Stimulated activated CD8-positive, alpha-beta memory T cell treated with anti-CD3 and anti-CD28 coated beads, Interleukin-15, amount 100 ng/mL, for 4 hours (primary cell): ENCODE measurements at regions not wholly inside any gene's neighbourhood (a gene's known extent, or its start where the extent isn't known, plus 50 kb on each side); places are given as distances from the start of the nearest gene placed in this dataset.

ENCODE experiments used
- DNase-seq, 2 donors: peaks; one replicate each; pipeline ENCODE4 v3.0.0-alpha.2; 2020; ENCODE audit warnings: low read depth in 2 of 2

DNA sequence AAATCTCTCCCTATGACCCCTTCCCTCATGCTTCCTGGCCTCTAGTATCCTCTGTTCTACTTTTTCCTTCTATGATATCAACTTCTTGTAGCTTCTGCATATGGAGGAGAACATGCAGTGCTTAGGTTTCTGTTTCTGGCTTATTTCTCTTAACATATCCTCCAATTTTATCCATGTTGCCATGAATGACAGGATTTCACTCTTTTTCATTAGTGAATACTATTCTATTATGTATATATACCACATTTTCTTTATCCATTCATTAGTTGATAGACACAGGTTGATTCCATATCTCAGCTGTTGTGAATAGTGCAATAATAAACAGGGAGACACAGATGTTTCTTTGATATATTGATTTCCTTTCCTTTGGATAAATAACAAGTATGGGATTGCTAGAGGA, 123.3 kb upstream of the SESN3 start:
- no peak for DNase-seq

DNA sequence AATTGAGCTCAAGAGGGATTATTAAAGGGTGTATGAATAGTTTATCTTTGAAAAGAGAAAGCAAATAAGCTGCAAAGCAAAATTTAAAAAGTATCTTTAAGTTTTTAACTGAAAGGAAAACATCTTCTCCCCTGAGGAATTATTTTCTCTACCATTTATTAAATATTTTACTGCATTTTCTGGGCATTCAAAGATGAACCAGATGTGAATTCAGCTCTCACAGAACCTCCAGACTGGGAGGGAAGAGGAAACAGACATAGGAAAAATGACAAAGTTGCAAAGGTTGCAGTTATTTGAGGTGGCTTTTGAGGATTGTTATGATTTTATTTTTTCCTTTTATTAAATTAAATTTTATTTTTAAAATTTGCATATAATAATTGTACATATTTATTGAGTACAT, 122.7 kb upstream of the SESN3 start:
- DNase-seq: no peak

DNA sequence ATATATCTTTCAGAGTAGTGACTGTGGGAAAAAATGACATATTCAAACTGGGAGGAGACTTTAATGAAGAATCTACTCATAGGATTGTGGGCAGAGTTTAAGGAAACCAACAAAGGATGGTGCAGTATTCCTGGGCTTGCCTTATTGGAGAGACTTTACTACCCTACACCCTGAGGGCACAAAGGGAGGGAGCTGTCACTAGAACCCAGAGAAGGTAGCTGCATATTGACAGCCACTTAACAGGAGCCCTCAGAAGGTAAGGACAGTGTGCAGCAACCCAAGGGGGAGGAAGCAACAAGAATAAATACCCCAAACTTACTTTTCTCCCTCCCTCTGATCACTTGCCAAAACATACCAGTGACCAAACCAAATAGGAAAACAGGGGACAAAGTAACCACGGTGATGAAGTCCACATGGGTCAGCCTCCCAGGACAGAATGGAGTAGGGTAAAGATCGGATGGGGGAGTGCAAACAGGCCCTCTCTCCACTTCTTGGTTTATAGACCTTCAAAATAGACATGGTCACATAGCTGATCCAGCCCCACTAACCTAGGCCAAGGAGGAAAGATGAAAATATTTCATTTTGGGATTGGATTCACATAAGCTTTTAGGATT, 121.8 kb upstream of the SESN3 start:
- DNase-seq: no peak

DNA sequence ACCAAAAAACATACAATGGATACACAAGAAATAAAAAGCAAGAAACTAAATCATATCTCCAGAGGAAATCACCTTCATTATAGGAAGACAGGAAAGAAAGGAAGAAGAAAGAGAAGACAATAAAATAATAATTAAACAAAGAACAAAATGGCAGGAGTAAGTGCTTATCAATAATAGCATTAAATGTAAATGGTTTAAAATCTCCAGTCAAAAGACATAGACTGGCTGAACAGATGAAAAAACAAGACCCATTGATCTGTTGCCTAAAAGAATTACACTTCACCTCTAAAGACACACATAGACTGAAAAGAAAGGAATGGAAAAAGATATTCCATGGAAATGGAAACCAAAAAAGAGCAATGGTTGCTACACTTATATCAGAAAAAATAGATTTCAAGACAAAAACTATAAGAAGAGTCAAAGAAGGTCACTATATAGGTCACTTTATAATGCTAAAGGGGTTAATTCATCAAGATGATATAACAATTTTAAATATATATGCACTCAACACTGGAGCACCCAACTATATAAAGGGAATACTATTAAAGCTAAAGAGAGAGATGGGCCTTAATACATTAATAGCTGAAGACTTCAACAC, 118.4 kb upstream of the SESN3 start:
- DNase-seq: no peak

DNA sequence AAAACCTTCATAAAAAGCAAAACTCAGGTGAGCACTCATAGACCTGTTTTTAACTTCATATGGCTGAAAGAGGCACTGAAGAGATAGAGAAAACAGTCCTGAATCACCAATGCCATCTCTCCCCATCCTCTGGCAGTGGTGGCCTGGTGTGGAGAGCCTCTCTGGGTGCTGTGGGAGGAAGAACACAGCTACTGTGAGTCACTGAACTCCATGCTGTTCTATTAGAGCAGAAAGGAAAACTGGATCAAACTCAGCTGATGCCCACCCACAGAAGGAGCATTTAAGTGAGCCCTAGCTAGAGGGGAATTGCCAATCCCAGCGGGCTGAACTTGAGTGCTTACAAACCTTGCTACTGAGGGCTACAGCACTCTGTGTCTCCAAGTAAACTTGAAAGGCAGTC, 115.3 kb upstream of the SESN3 start:
- DNase-seq: no peak

DNA sequence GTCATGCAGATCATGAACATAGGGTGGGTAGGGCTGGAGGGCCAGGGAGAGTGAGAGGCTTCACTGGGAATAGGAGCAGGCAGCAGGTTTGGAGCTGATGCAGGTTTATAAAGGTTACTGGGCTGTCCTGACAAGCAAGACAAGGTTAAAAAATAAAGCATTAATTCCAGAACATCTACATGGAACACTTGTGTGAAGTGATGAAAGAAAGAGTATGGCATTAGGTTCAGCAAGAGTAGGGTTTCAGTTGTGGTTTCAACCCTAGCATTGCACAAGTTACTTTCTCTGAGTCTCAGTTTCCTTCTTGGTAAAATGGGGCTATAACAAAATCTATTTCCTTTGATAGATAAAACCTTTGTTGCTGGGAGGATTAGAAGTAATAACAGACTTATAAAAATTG, 114.6 kb upstream of the SESN3 start:
- DNase-seq: no peak

DNA sequence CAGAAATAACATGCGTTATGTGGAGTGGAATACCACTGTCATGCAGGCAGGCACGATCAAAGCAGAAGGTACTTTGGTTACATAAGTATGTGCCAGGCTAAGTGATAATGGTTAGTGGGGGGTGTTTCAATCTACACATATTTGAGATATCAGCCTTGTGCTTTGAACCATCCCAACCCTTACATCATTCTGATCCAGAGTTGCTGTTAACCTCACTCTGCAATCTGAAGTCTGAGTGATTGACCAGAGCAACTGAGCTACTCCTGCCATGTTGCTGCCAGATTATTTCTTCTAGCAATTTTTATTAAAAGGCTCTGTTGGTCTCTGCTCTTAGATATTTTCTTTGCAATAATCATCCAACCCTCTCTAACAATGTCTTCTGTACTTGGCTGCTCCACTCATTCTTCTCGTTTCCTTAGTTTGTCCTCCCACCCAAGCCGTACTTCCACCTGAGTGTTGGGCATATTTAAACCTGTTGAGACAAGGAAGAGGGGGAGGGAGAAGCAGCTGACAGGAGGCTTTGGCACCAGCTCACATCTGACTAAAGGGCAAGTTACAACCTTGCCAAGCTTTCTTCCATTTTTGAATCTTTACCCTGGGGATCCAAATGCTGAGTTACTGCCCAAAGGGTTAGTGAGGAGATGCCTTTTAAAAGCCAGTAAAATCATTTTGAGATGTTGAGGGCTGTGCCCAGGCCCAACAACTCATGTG, 114.1 kb upstream of the SESN3 start:
- no peak for DNase-seq

DNA sequence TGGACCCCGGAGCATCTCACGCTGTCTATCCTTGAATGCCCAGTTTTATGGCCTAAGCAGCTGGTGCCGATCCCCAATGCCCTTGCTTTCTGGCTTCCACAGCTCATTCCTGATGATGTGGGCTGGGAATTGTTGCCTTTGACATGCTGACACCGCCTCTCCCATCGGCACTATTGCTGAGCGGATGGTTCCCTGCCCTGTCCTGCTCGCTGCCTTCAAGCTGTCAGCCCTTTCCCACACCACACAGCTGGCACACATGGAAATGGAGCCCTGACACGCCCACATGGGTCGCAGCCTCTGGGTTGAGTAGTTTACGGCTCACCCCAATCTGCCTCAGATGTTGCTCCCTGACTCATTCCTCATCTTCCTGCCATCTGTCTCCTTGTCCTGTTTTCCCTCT, 110.2 kb upstream of the SESN3 start:
- DNase-seq: no peak

DNA sequence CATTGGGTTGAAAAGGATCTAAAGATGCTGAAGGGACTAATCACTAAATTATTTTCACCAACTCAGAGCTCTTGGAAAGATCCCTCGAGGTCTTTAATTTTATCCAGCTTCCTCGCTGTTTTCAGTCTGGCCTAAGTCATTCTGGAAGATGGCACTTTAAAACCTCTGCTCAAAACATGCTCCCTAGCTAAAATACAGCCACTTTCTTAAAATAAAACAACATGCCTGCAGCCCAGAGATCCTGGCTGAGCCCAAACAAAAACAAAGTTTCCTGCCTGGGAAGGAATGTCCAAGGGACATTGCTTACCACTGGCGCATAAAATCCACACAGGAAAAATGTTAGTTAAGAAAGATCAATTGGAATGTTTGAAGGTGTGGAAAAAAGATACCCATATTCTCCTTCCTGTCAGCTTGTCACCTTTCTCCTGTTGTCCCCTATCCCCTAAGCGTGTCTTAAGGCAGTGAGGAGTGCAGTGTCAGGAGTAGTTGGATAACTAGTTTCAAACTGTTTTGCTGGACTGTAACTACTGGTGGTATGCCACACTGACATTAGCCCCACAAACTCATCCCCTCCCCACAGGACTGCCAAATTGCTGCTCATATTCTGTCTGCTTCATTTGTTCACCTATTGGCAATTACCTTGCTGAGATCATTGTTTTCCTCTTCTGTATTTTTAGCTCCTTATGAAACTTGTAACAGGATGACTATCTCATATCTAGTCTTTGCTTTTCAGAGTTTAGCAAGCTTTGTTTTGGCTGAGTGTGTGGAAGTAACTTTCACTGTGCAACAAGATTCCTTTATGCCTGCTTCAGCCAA, 108.3 kb upstream of the SESN3 start:
- DNase-seq: no peak

DNA sequence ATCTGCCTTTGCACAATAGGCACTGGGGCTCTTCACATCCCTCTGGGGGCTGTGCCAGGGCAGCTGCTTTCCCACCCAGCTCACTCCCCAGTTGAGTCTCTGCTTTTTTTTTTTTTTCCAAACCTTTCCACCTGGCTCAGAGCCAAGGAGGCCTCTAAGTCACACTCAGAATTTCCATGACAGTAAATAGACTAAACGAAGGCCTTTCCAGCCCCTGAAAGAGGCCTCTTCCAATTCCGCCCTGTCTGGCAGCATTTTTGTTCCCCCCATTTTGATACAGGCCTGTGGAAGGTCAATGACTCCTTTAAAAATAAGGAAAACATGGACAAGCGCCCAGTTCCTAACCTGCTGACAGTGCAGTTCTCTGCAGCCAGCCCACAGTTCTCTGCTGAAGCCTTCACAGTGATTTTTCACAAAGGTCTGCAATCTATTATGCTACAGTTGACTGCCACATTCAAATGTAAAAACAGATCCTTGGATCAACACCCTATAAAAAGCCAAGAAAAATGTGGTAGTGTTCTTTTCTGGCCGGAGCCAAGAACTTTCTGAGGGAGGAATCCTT, 107.5 kb upstream of the SESN3 start:
- DNase-seq: no peak

DNA sequence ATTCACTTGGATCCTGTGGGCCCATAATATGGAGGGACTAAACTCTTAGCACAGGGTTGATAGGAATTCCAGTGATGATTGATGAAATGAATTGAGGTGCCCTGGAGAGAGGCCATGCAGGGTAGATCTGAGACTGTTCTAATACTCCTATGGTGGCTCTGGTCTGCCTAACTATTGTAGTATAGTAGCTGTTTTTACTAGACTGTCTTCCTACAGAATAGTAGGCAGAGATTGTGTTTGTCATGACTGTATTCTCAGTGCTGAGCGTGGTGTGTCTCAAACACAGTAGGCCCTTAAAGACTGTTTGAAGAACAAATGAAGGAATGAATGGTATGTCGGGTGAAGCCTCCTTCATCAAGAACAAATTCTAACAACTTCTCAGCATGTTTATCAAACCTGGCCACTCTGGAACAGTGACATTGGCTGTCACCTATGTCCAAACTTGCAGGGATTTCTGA, 107.0 kb upstream of the SESN3 start:
- DNase-seq: no peak

DNA sequence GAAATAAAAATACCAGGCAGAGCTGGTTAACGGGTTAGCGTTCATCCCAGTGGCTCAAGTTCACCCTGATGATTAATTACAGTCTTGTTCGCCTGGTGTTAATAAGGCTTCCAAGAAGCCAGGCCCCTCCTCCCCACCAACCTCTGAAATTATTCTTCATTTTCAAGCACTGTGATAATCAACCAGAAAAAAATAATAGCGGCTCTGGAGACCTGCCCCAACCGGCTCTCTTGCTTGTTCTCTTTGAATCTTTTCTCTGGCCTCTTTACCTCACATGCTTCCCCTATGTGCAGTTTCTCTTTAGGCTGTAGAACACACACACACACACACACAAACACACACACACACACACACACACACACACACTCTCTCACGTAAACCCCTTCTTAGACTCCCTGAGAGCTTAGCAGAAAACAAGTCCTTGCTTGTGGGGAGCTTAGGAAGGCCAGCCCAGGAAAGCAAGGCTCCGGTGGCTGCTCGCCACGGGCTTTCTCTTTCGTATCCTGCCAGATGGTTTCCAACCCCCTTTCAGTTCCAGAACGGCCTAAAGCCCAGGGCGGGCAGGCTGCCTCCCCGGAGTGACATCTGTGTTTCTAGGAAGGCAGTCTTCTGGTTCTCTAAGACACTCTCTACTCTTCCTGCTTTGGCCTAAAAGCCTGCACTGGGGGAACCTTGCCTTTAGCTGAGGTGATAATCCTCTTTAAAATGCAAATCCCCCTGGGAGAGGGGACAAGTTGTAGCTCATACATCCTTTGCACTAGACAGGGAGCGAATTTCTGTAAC, 106.4 kb upstream of the SESN3 start:
- DNase-seq: no peak

DNA sequence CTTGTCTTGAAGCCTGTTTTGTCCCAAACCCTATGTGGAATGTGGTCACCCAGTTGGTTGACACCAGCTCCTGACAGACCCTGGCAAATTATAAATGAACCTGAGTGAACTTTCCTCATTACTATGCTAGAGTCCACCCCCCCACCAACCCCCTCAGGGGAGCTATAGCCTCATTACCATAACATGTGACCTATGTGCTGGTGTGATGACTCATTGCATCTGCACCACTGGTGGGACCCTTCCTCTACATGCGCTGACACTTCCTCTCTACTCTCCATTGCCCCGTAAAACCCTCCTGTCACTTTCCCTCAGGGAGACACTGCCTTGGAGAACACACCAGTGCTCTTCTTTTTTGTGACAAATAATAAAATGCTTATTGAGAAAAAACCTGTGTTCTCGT, 105.0 kb upstream of the SESN3 start:
- no peak for DNase-seq

DNA sequence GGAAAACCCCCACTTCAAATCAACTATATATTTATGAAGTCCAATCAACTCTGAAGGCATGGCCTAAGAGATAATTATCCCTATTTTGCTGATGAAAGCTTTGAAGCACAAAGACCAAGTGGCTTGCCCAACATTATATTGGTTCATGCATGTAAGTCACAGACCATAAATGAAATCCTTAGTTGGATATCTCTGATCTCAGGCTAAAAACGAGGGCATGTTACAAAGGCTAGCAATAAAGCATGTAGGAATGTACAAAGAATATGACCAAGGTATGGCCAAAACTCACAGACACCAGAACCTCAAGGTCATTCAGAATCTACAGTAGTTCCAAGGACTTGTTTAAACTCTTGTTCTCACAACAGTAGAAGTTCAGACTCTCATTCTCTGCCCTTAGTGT, 100.2 kb upstream of the SESN3 start:
- no peak for DNase-seq

DNA sequence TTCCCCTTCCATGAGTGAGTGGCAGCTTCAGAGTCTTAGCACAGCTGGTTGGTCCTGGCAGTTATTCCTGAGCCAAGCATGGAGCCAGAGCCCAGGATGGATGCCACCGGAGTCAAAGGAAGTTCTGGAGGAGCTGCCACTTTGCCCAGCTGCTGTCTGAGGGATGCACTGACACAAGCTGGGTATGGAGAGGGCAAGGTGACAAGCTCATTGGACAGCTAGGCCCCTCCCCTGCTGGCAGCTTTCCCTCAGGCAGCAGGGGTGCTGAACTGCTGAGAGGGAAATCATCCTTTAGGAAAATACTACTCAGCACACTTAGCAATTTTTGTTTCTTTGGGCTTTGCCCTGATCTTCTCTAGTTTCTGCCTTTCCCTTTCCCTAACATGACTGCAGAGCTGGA, 99.3 kb upstream of the SESN3 start:
- no peak for DNase-seq

DNA sequence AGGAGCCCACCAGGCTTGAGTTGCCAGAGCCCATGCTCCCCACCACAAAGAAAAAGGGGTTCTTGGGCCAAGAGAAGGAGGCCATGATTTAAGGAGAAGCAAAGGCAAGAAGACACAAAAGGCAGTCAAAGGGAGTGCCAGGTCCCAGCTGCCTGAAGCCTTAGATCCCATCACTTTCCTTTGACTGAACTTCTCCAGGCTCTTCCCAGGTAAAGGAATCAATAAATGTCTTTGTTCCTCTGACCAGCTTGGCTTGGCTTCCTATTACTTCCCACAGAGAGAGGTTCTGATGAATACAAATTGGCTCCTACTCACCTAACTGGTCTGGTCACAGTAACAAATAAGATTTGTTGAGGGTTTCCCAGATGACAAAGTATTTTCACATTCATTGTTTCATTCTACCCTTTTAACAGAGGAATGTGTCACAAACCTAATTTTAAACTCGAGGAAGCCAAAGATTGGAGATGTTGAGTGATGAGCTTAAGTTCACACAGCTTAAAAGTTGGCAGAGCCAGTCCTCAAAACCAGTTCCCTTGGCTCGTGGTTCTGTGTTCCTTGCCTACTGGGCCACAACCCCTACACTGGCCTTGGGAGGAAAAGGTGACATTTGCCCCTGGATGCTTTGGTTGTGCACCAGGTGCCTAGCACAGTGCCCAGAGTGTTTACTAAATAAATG, 96.4 kb upstream of the SESN3 start:
- no peak for DNase-seq

DNA sequence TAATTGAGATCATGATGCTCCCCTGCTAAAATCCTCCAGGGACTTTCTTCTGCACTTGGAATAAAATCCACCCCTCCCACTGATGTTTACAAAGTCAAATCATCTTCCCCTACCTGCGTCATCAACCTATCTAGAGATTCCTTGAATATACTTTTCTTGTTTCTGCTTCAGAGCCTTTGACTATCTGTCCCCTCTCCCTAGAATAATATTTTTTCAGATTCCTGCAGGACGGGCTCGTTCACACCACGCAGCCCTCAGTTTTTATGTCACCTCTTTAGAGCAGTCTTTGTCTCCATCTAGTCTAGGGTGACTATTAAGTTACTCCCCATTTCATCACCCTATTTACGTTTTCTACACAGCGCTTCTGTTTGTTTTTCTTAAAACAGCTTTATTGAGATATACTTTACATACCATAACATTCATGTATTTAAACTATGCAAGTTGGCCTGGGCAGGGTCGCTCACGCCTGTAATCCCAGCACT, 94.8 kb upstream of the SESN3 start:
- DNase-seq: no peak

DNA sequence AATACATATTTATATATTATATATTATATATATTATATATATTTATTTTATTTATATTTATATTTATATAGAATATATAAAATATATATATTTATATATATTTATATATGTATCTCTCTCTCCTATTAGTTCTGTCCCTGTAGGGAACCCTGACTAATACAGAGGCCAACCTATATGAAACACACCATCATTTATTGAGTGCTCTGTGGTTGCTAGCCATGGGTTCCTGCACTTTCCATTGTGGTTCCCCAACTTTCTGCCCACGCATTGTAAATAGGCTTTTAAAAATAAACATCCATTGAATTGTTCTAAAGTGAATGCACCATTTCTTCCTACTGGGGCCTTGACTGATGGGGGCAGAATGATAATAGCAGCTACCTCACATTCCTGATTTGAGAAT, 93.8 kb upstream of the SESN3 start:
- no peak for DNase-seq

DNA sequence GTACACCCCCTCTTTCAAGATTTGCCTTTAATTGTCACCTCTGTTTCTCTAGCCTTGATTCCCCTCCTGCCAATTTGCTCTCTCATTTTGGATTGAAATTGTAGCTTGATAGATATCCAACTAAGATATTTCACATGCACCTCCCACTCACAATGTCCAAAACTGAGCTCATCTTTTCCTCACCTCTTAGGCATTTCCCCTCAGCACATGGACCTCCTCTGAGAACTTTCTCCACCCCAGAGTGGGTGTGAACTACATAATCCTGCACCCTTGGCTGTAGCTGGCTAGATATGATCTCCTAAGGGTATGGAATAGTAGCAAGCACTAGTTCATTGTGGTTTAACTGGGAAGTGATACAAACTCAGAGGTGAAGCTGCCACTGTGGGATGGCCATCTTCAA, 91.5 kb upstream of the SESN3 start:
- no peak for DNase-seq

DNA sequence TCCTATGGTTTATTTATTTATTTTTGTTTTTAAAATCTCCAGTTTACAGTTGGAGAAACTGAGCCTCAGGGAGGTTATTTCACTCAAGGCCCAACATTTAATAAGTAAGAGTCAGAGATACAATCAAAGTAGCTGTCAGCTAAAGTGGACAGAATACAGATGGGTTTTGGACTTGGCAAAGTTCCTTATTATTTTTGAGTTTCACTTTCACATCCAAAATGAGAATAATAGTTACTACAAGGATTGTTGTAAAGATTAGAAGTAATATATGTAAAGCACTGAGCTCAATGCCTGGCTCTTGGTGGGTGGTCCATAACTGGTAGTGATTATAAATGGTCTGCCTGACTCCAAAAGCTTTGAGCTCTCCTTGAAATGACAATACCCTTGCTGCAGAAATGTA, 87.5 kb upstream of the SESN3 start:
- no peak for DNase-seq
